Fibroblast of skin of right biceps (primary cell): ENCODE measurements at regions not wholly inside any gene's neighbourhood (a gene's known extent, or its start where the extent isn't known, plus 50 kb on each side); places are given as distances from the start of the nearest gene placed in this dataset.
"Not testable (repeated sequence)": the region's sequence is repeated elsewhere in the genome, so short reads cannot be mapped to it uniquely, and the experiment has no call there.

Source experiments
- DNase-seq: peaks from one replicate; pipeline ENCODE4 v3.0.0-alpha.2; 2013

DNA sequence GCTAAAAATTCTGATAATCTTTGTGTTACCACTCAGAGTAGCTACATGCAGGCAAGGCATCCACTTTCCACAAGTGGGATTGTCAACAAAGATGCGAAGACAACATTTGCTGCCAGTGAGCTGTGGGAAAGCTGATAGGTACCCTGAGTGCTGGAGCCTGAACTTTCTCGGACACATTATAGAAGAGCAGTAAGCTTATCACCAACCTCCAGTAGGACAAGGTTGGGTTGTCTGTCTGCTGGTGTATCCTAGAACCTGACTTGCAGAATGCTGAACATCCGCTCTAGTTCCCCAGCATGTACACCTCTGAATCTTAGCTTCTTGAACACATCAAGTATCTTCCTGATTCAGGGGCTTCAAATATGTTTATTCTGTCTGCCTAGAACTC lies 103.8 kb upstream of the PPM1H start:
- no peak for DNase-seq

DNA sequence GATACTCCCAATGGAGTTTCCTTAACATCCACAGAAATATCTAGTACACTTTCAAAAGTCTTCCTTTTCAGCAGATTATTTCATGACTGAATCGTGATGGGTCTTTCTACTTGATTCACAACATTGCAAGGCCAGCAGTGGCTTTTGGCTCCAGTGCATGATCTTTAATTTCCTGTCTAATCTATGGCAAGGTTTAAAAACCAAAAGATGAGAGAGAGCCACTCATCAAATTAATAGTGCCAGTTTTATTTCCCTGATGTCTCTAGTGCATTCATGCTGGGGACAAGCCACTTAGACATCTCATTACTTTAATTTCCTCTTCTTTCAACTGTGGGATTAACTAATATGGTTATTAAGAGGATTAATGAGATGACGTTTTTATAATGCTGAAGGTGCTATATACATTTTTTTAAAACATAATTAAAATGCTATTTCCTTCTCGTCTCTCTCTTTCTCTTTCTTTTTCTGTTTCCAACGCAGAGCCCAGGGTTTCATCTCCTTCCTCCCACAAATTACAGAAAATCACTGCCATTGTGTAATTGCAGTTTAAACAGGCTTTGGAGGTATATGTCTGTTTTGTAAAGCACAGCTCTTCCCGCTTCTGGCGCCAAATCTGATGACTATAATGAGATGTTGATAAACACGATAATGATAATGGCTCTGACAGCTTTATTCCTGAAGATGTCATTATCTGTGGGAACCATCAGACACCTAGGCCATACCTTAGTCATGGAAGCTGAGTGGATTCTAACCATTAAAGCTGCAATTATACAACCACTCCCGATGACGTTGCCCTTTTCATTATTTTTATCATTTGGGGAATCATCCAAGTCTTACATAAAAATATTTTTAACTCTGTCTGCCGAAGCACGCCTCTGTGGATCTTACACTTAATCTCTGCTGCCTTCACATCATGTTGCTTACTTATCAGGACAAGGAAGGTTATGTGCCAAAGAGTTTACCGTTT lies 103.1 kb upstream of the PPM1H start:
- no peak for DNase-seq

DNA sequence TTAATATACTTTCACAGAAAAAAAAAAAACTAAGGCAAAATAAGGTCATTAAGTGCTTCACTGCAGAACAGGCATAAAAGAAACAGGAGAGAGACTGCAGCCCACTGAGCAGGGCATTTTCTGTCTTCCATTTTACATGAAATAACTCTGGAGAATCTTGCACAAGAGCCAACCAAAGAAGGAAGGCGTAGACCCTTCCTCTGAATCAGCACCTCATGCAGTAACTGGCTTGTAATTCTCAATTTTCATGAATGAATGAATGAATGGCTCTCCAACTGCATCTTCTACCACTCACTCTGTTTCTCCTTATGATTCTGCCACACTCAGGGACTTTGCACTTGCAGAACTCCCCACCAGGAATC lies 102.0 kb upstream of the PPM1H start:
- DNase-seq: no peak

DNA sequence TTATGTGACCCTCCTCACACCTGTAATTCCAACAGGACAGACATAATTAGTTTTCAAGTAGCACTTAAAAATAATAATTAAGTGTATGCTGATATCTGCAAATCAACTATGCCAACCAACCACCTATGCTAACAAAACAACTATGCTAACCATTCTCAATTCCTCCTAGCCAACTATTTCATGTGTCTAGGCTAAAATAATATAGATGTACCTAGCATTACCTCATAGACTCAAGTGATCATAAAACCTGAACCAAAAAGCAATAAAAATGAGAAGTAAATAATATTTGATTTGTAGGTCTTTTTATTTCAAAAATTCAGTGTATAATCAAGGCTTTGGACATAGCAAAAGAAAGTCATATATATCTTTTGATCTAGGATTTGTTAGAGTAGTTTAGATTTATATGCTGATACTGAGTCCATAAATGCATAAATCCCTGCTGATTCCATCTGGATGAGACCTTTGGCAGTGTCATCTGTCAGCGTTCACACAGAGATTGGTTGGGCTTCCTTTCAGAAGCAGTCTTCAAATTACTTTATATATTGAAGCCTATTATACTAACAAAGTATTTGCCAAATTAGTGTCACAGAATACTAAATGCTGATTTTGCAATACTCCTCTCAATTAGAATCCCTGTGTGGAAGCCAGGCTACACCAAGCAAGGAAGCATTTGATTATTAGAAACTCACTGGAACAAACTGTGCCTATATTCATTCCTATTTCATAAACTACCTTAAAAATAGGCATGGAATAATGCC lies 101.4 kb upstream of the PPM1H start:
- DNase-seq: no peak

DNA sequence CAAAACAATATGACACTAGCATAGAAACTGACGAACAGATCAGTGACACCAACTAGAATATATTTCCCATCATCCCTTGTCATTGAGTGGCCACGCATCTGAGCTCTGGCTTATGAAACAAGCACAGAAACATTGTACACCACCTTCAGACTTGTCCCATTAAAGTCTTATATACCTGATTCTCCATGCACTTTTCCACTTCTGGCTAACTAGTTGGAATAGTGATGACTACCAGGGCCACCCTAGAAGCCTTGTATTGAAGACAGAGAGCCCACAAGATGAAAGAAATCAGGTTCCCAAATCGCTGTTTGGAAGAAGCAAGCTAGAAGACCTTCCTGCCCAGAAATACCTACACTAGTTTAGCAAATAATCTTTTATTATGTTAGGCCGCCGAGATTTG lies 99.7 kb upstream of the PPM1H start:
- no peak for DNase-seq

DNA sequence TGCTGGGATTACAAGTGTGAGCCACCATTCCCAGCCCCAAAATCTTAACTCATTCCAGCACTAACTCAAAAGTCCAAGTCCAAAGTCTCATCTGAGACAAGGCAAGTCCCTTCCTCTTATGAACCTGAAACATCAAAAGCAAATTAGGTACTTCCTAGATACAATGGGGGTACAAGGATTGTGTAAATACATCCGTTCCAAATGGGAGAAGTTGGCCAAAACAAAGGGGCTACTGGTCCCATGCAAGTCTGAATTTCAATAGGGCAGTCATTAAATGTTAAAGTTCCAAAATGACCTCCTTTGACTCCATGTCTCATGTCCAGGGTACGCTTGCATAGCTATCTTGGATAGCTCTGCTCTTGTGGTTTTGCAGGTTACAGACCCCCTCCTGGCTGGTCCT lies 94.7 kb upstream of the PPM1H start:
- DNase-seq: no peak

DNA sequence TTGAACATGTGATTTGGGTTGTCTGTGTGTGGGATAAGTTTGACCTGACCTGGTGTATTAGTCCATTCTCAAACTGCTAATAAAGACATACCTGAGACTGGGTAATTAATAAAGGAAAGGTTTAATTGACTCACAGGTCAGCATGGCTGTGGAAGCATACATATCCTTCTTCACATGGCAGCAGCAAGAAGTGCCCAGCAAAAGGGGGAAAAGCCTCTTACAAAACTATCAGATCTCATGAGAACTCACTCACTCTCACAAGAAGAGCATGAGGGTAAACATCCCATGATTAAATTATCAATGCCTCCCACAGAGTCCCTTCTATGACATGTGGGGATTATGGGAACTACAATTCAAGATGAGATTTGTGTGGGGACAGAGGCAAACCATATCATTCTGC lies 94.0 kb upstream of the PPM1H start:
- no peak for DNase-seq

DNA sequence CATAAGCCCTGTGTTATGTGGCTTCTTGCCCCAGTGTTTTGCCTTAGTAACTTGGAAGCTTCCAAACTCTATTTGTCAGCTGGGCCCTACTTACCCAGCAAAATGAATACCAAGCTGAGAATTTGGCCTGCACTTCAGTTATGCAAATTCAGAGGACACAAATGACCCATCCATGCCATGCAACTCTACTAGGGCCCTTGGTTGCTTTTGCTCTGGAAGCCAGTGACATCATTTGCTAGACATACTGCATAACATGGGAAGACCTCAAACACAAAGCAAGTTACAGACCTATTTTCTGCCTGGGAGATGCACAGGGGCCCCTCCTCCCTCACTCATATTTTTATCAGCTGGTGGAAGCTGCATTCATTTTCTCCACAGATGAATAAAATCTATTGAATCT lies 90.2 kb upstream of the PPM1H start:
- no peak for DNase-seq

DNA sequence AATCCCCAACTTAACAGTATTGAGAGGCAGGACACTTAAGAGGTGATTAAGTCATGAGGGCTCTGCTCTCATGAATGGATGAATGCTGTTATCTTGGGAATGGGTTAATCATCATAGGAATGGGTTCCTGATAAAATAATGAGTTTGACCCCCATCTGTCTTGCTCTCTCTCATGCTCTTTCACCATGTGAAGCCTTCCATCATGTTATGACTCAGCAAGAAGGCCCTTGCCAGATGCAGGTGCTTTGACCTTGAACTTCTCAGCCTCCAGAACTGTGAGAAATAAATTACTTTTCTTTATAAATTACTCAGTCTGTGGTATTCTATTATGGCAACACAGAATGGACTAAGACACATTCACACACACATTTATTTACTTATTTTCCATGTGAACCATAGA lies 89.0 kb upstream of the PPM1H start:
- DNase-seq: no peak

DNA sequence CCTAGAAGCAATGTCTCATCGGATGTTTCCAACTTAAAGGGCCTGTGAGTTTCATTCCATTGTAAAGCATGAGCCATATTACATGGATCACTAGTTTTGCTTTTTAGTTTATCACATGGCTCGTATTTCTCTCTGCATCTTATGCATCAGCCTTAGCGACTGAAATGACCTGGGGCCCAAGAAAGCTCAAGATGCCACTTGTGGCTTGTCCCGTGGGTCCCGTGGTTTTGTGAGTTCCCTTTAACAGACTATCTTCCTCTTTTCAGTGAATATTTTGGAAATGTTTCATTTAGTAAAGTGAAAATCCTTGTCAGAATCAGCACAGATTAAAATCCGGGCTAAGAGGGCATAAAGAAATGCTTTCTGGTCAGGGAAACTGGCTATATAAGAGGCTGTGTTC lies 86.2 kb upstream of the PPM1H start:
- DNase-seq: no peak

DNA sequence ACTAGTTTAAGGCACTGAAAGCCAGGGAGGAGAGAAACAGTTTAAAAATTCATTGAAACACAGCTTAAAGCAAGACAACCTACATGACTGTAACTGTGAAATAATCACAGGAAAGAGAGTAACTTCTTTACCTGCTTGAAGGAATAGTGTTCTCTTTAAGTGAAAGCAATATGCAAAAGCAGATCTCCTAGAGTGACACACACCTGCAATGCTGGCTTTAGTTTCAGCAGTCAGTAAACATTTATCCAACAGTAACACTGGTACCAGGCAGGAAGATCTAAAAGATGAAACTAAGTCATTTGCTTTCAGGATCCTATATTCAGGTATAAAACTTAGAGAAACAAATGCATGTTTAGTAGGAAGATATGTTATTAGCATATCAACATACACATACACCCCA lies 85.3 kb upstream of the PPM1H start:
- no peak for DNase-seq

DNA sequence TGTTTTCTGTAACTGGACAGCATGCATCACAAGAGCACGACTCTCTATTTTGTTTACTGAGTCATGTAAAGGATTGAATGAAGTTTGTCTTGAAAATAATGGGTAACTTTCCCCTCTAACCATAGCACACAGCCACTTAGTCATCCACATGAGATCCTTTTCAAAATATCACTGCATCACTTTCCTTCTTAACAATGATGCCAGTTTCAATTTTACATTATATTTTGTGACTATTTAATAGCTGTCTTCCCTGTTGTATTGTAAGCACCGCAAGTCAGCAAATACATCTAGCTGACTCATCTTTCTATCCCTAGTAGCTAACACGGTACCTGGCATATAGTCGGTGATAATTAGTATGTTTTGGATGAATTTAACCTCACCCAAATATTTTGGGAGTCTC lies 83.3 kb upstream of the PPM1H start:
- no peak for DNase-seq

DNA sequence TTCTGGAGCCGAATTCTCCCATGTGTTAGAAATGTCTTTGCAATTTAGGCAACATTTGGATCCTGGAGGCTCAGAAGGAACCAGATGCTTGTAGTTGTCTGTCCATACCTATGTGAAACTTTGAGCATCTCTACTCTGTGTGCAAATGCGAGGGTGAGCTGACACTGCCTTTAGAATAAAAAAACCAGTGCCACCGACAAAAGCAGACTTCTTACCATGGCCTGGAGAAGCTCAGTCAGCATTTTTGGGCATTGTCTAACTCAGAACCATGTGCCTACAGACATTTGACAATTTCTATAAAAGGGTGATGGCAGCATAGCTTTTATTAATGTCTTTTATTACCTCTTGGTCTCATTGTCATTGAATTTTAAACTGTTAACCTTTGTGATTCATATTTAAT lies 78.4 kb upstream of the PPM1H start:
- no peak for DNase-seq

DNA sequence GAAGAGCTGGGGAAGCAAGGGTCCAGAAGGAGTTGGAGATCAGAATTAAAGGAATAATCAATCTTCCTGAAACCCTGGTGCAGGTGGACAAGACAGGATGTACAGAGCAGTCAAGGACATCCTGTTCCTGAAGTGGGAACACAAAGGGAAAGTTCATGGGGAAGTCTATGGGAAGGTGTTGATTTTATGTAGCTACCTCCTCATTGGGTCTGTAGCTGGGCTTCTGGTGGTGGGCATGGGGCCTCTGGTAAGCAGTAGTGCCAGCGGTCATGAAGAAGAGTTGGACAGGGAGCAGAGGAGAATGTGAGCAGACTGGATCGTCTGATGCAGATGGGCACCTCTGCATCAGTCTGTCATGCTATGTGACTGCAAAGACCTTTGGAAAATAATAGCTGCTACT lies 75.7 kb upstream of the PPM1H start:
- DNase-seq: no peak

DNA sequence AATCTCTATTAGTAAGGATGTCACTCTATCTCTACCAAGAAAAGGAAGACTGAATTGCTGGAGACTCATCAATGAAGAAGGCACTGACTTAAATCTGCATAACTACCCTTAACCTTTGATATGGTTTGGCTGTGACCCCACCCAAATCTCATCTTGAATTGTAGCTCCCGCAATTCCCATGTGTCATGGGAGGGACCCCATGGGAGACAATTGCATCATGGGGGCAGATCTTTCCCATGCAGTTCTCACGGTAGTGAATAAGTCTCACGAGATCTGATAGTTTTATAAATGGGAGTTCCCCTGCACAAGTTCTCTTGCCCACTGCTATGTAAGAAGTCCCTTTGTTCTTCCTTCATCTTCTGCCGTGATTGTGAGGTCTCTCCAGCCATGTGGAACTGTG lies 73.4 kb upstream of the PPM1H start:
- DNase-seq: no peak

DNA sequence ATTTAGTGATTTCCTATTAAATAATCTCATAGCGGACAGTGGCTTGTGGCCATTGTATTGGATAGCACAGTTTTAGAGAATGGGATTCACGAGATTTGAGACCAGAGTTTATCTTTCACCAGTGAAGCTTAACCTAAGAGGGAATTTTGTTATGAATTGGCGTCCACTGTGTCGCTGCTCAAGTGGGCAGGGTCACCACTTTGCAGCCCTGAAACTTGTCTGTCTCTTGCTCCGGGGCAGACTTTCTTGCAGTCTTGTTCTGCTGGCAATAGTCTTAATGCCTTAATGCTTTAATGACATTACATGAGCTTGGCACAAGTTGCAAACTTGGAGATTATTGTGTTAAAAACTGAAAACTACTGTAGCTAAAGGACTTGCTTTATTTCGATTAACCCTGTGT lies 72.8 kb upstream of the PPM1H start:
- no peak for DNase-seq

DNA sequence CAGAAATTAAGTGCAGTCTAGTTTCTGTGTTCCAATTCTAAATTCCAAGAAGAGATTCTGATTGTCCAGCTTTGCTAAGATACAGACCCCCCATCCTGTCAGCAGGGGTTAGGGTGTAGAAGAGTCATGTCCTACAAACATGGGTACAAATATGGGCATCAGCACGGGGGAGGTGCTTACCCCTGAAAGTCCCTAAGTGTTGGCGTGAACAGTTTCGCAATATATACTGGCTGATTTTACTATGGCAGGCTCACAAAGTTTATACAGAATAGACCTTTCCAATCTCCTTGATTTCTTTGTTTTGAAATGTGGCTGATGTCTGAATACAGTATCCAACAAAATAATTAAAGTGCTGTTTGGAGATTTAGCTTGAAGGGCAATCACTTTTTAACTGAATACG lies 71.6 kb upstream of the PPM1H start:
- DNase-seq: no peak

DNA sequence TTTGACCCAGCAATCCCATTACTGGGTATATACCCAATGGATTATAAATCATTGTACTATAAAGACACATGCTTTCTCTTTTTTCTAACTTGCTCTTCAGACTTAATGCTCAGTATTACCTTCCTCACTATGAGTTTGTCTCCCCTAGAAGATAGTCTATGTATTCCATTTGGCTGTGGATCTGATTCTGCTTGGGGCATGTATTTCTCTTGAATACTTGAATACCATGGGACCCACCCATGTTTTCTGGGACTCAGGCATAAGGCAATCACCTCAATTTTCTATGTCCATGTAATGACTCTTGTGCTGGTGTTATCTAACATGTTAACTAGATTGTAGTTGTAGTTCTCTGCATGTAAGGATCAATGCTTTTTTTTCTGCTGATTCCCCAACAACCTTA lies 70.4 kb upstream of the PPM1H start:
- DNase-seq: no peak

DNA sequence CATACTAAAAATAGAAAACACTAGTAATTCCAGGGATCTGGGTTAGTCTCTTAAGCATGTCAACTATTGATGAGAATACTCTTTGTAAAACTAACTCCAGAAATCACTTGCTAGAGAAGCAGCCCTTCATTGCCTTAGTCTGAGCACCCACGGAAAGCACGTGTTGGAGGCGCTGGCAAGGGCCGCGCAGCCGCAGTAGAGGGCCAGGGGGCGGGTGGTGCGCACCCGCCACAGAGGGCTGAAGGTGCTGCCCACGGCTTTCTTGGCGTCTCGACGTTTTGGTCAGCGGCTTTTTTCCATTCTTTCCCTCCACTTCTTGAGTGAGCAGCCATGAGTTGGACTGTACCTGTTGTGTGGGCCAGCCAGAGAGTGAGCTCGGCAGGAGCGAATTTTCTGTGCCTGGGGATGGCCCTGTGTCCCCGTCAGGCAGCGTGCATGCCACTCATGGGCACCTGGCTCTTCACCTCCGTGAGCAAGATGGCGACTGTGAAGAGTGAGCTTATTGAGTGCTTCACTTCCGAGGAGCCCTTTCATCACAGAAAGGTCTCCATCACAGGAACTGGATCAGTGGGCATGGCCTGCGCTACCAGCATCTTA lies 68.4 kb upstream of the PPM1H start:
- DNase-seq: no peak

DNA sequence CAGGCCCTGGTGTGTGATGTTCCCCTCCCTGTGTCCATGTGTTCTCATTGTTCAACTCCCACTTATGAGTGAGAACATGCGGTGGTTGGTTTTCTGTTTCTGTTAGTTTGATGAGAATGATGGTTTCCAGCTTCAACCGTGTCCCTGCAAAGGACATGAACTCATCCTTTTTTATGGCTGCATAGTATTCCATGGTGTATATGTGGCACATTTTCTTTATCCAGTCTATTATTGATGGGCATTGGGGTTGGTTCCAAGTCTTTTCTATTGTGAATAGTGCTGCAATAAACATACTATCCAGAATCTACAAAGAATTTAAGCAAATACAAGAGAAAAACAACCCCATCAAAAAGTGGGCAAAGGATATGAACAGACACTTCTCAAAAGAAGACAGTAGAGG lies 67.1 kb upstream of the PPM1H start:
- DNase-seq: not testable (repeated sequence)

DNA sequence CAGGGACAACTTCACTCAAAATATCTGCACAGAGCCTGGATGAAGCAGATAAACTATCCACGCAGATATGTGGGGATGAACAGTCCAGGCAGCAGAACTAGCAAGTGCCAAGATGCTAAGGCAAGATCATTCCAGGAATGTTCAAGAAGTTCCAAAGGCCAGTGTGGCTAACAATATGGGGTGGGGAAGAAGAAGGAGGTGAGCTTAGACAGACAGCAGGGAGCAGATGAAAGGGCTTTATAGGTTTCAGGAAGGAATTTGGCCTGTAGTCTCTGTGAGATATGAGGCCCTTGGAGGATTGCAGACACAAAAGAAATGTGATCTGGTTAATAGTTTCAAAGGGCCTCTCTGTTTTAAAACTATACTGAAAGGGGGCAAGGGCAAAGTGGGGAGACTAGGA lies 63.5 kb upstream of the PPM1H start:
- DNase-seq: no peak

DNA sequence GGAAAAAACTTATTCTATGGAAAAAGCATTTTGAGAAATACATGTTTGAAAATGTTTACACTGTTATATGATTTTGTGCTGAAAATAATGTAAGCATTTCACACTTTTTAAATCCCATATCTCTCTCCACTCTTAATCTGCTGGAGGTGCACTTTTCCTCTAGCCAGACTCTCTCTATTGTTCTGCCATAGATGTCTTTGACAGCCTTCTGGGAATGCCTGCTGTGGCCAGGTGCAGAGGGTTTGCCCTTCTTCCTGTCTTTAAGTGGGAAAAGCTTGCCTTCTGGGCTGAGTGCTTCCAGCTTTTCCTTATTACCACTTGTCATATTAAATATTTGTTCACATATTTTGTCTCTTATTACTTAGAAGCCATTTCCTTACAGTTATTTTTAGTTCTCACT lies 60.1 kb upstream of the PPM1H start:
- no peak for DNase-seq

DNA sequence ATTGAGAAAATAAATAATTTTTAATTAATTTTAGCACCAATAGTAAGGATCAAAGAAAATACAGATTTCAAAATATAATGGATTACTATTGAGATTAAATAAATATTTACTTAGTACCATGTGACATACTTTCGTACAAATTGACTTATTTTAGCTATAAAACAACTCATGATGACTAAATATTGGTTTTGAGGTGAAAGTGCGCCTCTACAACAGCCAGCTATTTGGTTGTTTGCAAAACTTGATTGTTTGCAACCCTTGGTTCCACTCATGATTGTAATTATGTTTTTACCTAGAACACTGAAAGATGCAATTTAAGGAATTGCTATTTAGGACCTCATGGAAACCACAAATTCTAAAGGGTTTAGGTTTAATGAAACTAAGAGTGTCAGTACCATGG lies 51.9 kb upstream of the PPM1H start:
- DNase-seq: no peak
